ENCODE measurements at regions not wholly inside any gene's neighbourhood (a gene's known extent, or its start where the extent isn't known, plus 50 kb on each side); places are given as distances from the start of the nearest gene placed in this dataset.

DNA sequence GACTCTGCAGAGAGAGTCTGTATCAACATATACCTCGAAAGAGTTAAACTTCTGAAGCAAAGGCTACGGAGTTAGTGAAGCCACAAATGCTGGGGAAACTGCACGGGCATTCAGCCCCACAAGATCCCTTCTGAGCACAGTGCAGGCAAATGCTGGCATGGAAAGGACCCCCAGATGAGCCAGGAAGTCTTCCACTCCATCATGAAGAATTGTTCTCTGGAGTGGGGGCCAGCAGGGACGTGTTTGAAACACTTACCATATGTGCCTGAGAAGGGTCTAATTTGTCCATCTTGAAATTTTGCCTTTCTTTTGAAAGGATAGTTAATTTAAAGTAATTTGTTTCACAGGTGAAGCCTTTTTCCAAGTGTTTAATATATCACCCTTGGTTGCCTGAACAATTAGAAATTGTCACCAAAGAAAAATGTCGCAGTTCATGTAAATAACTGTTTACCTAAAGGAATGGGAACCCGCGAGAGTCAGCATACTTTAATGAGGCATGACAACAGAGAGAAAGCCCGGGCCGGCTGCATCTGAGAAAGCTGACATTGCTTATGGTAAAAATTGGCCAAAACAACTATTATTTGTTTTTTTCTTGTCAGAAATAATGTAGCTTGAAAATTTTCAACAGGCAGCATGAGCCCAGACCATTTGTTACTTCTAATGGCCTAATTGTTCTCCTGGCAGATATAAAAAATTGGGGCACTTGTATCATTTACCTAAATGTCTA is 287.6 kb upstream of the MGMT start:
- no peak for DNase-seq
- Mint-ChIP-seq H3K36me3 (ENCODE audit: low read depth) (no peaks in the 10 kb centered on the region), H3K27me3 (ENCODE audit: insufficient read depth) (no peaks in the 10 kb centered on the region; the same call in 1 of the 2 replicates), H3K4me1 (ENCODE audit: low read depth) (no peaks in the 10 kb centered on the region), H3K27ac (no peak overlapping the region), H3K4me3 (no peak overlapping the region), H3K9me3 (peaks cover 73% of the 10 kb centered on the region)
- TF ChIP-seq, protein P1, sequence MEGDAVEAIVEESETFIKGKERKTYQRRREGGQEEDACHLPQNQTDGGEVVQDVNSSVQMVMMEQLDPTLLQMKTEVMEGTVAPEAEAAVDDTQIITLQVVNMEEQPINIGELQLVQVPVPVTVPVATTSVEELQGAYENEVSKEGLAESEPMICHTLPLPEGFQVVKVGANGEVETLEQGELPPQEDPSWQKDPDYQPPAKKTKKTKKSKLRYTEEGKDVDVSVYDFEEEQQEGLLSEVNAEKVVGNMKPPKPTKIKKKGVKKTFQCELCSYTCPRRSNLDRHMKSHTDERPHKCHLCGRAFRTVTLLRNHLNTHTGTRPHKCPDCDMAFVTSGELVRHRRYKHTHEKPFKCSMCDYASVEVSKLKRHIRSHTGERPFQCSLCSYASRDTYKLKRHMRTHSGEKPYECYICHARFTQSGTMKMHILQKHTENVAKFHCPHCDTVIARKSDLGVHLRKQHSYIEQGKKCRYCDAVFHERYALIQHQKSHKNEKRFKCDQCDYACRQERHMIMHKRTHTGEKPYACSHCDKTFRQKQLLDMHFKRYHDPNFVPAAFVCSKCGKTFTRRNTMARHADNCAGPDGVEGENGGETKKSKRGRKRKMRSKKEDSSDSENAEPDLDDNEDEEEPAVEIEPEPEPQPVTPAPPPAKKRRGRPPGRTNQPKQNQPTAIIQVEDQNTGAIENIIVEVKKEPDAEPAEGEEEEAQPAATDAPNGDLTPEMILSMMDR (IDR thresholded peaks at IDR 0.05), result no peak

DNA sequence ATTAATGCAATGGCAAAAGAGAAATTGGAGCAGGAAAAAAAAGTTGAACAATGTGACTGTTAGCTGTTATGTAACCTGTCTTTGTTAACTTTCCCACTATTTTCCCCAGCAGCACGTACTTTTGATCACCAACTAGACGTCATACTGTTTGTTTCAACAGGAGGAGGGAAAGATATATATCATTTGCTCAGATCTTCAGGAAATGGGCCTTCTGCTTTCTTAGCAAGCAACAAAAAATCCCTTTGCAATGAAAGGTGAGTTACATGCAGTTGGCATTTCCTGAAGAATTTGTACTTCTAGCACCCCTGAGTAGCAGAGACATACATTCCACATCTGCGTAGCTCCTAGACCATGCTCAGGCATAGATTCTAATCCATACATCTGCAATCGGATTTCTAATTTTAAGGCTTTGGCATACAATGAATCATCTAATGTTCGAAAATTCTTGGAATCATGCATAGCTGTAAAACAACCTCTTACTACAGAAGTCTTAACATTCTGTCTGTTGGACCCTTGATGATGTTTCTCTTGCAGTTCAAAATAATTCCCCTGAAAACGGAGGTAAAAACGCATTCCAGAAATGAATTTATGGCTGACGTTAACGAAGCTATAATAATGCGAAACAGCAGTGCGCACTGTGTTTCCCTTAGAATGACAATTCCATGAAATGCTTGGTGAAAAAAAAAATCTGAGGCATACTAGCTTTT is 286.9 kb upstream of the MGMT start:
- Mint-ChIP-seq H3K27me3 (ENCODE audit: insufficient read depth) (no peaks in the 10 kb centered on the region; the same call in 1 of the 2 replicates), H3K9me3 (peaks cover 69% of the 10 kb centered on the region), H3K4me3 (no peak overlapping the region), H3K36me3 (ENCODE audit: low read depth) (no peaks in the 10 kb centered on the region), H3K27ac (no peak overlapping the region), H3K4me1 (ENCODE audit: low read depth) (no peaks in the 10 kb centered on the region)
- TF ChIP-seq, protein P1 (IDR thresholded peaks at IDR 0.05), result no peak
- DNase-seq, result no peak

DNA sequence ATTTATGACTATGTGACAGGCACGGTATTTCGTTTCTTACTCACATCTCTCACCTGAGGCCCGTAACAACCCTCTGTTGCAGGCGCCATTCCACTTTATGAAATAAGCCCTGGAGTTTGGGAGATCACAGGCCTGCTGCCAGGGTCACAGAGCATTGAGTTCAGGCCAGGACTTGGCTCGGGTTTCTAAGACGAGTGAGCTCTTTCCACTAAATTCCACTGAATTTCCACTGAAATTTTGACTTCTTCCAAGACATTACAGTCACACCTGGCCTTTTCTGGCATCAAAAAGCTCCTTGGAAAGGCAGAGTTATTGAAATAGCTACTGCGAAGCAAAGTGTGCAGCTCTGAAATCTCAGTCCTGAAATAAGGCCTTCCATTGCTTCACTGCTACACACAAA is 282.8 kb upstream of the MGMT start:
- H3K27me3 Mint-ChIP-seq (ENCODE audit: insufficient read depth), result no peaks in the 10 kb centered on the region; the same call in 1 of the 2 replicates
- no peaks in the 10 kb centered on the region for H3K36me3 Mint-ChIP-seq (ENCODE audit: low read depth)
- TF ChIP-seq, protein P1 (IDR thresholded peaks at IDR 0.05), result no peak
- H3K4me1 Mint-ChIP-seq (ENCODE audit: low read depth), result no peaks in the 10 kb centered on the region
- H3K4me3 Mint-ChIP-seq, result no peak overlapping the region
- no peak overlapping the region for H3K27ac Mint-ChIP-seq
- no peak for DNase-seq
- peaks cover 65% of the 10 kb centered on the region for H3K9me3 Mint-ChIP-seq

DNA sequence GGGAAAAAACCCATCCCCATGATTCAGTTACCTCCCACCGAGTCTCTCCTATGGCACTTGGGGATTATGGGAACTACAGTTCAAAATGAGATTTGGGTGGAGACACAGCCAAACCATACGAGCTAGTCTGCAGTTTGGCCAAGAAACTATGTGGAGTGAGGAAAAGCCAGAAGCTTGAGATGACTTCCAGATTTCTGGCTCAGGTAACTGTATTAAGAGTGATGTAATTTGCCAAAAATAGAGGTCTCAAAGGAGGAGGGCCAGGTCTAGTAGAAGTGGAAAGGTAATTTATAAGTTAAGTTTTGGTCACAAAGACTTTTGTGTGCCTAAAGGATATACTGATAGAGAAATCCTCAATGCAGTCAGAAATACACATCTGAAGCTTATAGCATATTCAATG is 279.7 kb upstream of the MGMT start:
- Mint-ChIP-seq H3K4me1 (ENCODE audit: low read depth) (no peaks in the 10 kb centered on the region), H3K27ac (no peak overlapping the region), H3K9me3 (peaks cover 41% of the 10 kb centered on the region), H3K36me3 (ENCODE audit: low read depth) (no peaks in the 10 kb centered on the region), H3K4me3 (no peak overlapping the region), H3K27me3 (ENCODE audit: insufficient read depth) (peaks cover 3% of the 10 kb centered on the region; the same call in 1 of the 2 replicates)
- no peak for DNase-seq
- TF ChIP-seq, protein P1 (IDR thresholded peaks at IDR 0.05), result no peak

DNA sequence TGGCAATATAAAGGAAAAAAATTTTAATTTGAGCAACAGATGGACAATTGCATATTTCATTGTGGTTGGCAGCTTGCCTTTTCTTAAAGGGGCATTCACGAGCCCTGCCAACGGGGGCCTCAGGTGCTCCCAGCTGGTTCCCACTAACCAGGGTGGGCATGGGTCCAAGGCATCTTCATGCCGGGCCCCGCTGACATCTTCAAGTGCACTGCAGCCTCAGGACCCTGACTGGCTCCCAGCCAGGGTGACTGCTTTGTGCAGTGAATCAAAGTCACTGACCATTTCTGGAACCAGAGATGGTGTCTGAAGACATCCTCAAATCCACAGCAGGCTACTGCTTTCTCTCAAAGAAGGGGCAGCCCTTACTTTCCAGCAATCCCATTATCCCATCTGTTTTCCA is 275.2 kb upstream of the MGMT start:
- peaks cover 39% of the 10 kb centered on the region for H3K9me3 Mint-ChIP-seq
- TF ChIP-seq, protein P1 (IDR thresholded peaks at IDR 0.05), result no peak
- no peak overlapping the region for H3K27ac Mint-ChIP-seq
- H3K36me3 Mint-ChIP-seq (ENCODE audit: low read depth), result no peaks in the 10 kb centered on the region
- no peaks in the 10 kb centered on the region for H3K4me1 Mint-ChIP-seq (ENCODE audit: low read depth)
- DNase-seq, result no peak
- no peak overlapping the region for H3K4me3 Mint-ChIP-seq
- H3K27me3 Mint-ChIP-seq (ENCODE audit: insufficient read depth), result peaks cover 3% of the 10 kb centered on the region

Data from HFFc6 (cell line).